ENCODE measurements at regions not wholly inside any gene's neighbourhood (a gene's known extent, or its start where the extent isn't known, plus 50 kb on each side); places are given as distances from the start of the nearest gene placed in this dataset.

- intact Hi-C loops (cut with micrococcal nuclease): no loop called here
These were observed 264.1 kb downstream of the TTC8 start for GRCh38 chr14:89088530-89088929.

More at GRCh38 chr14:89088530-89088929, 264.1 kb downstream of the TTC8 start:
- ChIA-PET POLR2A (ENCODE audit: unreplicated experiment) (no interaction called here), CTCF (no interaction called here)
- no peak overlapping the region for H2BK15ac ChIP-seq (ENCODE audit: low read depth, low read length)
- peaks cover 5% of the 10 kb centered on the region for H3K27me3 ChIP-seq (ENCODE audit: control insufficient read depth, insufficient read depth, low read length)
- no peaks in the 10 kb centered on the region for H3K36me3 ChIP-seq (ENCODE audit: control insufficient read depth, insufficient read depth, low read length)
- BruUV-seq (replicated peaks): no TSS peak
- H3K4me2 ChIP-seq (ENCODE audit: low read depth, low read length): no peak overlapping the region
- H2AK5ac ChIP-seq (ENCODE audit: low read depth, low read length): no peak overlapping the region
- H3K4me1 ChIP-seq (ENCODE audit: control insufficient read depth, insufficient read depth, low read length): no peaks in the 10 kb centered on the region
- H4K5ac ChIP-seq (ENCODE audit: low read depth, low read length): no peak overlapping the region
- no peak overlapping the region for H3K27ac ChIP-seq (ENCODE audit: insufficient read depth, low read length)
- H3K56ac ChIP-seq (ENCODE audit: extremely low read depth, insufficient read depth, low read length): no peak overlapping the region
- H3K18ac ChIP-seq (ENCODE audit: low read depth, low read length): no peak overlapping the region
- H4K91ac ChIP-seq (ENCODE audit: insufficient read depth, low read depth, low read length): no peak overlapping the region
- H3K79me1 ChIP-seq (ENCODE audit: low read depth in 1 of 2, low read length in 2 of 2): no peaks in the 10 kb centered on the region
- H2BK5ac ChIP-seq (ENCODE audit: low read depth, low read length, poor library complexity, severe bottlenecking): no peak overlapping the region
- H3K4ac ChIP-seq (ENCODE audit: low read depth, low read length): no peak overlapping the region
- WGBS, 2 experiments (ENCODE audit: extremely low coverage in 2 of 2, insufficient read length in 1 of 2): no CpG with 5 or more reads among the region's 3 CpGs
- H3K4me3 ChIP-seq (ENCODE audit: insufficient read depth, low read depth, low read length): no peak overlapping the region
- in situ Hi-C loops (cut with MboI; ENCODE audit: low sequenced_read_pairs): no loop called here
- ATAC-seq (ENCODE audit: low read depth): no peak
- no peak overlapping the region for H3K9ac ChIP-seq (ENCODE audit: low read depth, low read length)
- H2BK120ac ChIP-seq (ENCODE audit: low read depth, low read length): no peak overlapping the region
- no peak for DNase-seq
- H3K9me1 ChIP-seq (ENCODE audit: insufficient read depth, low read length): no peaks in the 10 kb centered on the region
- TF ChIP-seq NFE2L2 (IDR thresholded peaks at IDR 0.05; ENCODE audit: low read depth, low read length) (no peak), FOS (IDR thresholded peaks at IDR 0.05; ENCODE audit: low read depth, low read length) (no peak), BHLHE40 (IDR thresholded peaks at IDR 0.05; ENCODE audit: low read depth, low read length) (no peak), CHD1 (IDR thresholded peaks at IDR 0.05; ENCODE audit: low read depth, low read length) (no peak), SMC3 (IDR thresholded peaks at IDR 0.05; ENCODE audit: low read depth, low read length) (no peak), RAD21 (IDR thresholded peaks at IDR 0.05; ENCODE audit: low read length) (no peak), CEBPB (IDR thresholded peaks at IDR 0.05; ENCODE audit: low read depth, low read length) (no peak), POLR2A (IDR thresholded peaks at IDR 0.05; ENCODE audit: low read depth, low read length) (no peak), MAFK (IDR thresholded peaks at IDR 0.05; ENCODE audit: low read depth, low read length) (no peak), CTCF (conservative IDR thresholded peaks at IDR 0.05; ENCODE audit: low read depth, low read length) (no peak), USF2 (IDR thresholded peaks at IDR 0.05; ENCODE audit: low read depth, low read length) (no peak), MXI1 (IDR thresholded peaks at IDR 0.05; ENCODE audit: borderline replicate concordance, low read depth, low read length) (no peak), RFX5 (IDR thresholded peaks at IDR 0.05; ENCODE audit: low read depth, low read length) (no peak), ELK1 (IDR thresholded peaks at IDR 0.05; ENCODE audit: borderline replicate concordance, low read depth, low read length) (no peak), MAZ (IDR thresholded peaks at IDR 0.05; ENCODE audit: borderline replicate concordance, low read depth, low read length) (no peak), RCOR1 (IDR thresholded peaks at IDR 0.05; ENCODE audit: insufficient replicate concordance, low read length) (no peak)
- no peak overlapping the region for H2BK20ac ChIP-seq (ENCODE audit: low read depth, low read length)
- dilution Hi-C loops (cut with HindIII; ENCODE audit: low sequenced_read_pairs, unreplicated experiment): no loop called here
- peaks cover 5% of the 10 kb centered on the region for H3K9me3 ChIP-seq (ENCODE audit: control insufficient read depth, insufficient read depth, low read length)
- no peak overlapping the region for H3K23ac ChIP-seq (ENCODE audit: low read depth, low read length)
- no peaks in the 10 kb centered on the region for H4K20me1 ChIP-seq (ENCODE audit: insufficient read depth, low read length)
- H4K8ac ChIP-seq (ENCODE audit: low read depth in 2 of 2, low read length in 2 of 2): no peak overlapping the region
- H2AK9ac ChIP-seq (replicated peaks; ENCODE audit: low read depth, low read length, poor library complexity): no peak overlapping the region
- H3K14ac ChIP-seq (replicated peaks; ENCODE audit: low read depth, low read length): no peak overlapping the region
- H2AFZ ChIP-seq (replicated peaks; ENCODE audit: low read length, poor library complexity): no peak overlapping the region

All from IMR-90 (cell line).